NCI-H1105 treated with DMSO at 0.1 percent for 48 hours (cell line): ENCODE measurements at regions not wholly inside any gene's neighbourhood (a gene's known extent, or its start where the extent isn't known, plus 50 kb on each side); places are given as distances from the start of the nearest gene placed in this dataset.

ENCODE experiments used
- DNase-seq: peaks from one replicate; lab custom pipeline; 2025; lab: John Stamatoyannopoulos, UW

DNA sequence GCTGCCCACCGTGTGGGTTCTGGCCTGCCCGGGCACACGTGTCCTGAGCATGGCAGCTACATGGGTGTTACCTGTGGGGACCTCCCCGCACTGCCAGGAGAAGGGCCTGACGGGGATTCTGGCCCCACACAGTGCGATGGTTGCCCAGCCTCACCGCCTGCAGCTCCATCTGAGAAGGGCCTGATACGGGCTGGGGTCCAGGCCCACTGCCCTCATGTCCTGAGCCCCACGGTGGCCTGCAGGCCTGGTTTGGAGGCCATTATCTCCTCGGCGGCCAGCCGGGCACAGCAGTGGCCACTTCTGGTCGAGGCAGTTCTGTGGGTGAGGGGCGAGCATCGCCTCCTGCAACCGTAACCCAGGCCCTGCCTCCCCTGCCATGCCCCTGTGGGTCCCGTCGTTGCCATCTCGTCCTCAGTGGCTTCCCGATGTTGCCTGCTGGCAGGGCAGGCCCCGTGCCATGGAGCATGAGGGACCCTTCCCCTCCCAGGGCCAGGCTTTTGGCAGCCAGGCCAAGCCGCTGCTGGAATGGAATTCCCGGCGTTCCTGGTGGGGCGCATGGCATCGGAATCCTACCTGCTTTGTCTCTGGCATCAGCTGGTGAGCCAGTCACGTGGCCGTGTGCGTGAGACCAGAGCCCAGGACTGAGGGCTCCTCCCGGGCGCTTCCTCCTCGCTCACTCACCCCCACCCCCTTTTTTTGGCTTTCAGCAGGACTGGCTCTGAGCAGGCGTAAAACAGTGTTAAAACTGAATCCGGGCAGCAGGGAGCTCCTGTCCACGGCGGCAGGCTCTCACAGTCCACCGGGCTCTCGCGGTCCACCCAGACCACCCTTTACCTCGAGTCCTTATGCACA is 71.9 kb upstream of the PPARA start:
- DNase-seq: peak; percentile 75

DNA sequence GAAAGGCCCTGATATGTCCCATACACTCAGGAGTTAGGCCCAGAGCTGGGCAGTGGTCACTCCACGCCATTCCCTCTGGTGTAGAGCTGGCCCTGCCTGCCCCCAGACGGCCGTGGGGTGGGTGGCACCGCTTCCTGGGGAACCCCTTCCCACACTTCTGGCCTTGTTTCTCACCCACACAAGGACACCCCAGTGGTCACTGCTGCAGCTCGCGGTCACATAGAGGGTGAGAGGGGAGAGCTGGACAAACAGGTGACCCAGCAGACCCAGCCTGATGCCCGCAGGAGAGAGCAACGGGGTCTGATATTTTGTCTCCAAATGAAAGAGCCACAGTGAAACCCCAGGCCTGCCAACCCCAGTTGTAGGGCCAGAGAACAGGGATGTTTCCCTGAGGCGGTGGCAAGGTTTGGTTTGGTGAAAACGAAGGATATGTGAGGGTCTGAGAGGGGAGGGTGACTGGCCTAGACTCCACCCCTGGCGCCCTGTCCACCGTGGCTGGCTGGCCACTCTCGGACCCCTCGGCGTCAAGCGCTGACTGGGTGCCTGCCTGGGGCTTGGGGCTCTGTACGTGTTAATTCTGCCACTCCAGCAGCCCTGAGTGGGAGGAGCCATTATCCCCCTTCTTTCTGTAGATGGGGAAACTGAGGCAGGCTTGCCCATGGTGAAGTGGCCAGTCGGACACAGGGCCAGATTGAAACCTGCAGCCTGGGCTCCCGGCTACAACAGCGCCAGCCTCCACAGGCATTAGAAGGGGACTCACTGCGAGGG is 71.0 kb upstream of the PPARA start:
- DNase-seq: no peak

DNA sequence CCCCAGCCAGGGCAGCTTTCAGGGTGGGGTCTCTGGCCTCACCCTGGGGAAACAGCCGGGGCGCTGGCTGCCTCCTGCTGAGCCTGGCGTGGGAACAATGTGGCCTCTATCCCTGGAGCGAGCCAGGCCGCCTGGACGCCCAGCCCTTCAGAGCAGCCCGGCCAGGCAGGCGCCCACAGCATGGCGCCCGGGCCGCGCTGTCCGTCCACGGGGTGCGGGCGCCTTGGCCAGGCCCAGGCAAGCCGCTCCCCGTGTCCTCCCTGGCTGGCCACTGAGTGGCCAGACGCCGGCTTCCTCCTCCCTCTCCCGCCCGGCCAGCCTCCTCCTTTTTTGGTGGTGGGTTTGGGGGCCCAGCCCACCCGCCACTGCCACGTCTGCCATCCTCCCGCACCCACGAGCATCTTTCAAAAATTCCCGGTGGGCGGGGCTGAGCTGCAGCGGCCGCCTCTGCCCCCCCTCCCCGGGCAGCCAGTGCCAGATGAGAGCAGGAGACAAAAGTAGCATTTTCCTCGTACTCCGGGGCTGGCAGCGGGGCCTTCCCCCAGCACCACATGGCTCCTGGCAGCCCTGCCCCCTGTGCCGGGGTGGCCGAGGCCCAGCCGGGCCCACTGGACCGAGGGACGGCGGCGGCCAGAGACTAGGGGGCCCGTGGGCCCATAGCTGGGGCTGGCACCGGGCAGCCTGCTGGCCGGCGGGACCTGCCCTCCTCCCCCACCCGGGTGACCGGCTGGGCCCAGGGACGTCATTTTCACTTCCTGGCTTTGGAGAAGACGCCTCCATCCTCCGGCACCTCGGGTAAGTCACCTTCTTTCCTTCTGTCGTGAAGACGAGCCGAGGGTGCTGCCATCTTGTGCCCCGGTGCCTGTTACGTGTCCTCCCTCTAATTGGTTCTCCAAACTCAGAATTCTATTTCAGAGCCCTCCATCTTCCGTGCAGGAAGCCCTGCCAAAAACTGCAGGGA is 70.2 kb upstream of the PPARA start:
- peak; percentile 58 for DNase-seq

GRCh38 chr22:46081036-46081830 is 69.1 kb upstream of the PPARA start:
- no peak for DNase-seq

GRCh38 chr22:46081831-46082210 is 68.5 kb upstream of the PPARA start:
- DNase-seq: peak; percentile 37

- no peak for DNase-seq
Observed at GRCh38 chr22:46082633-46083032, 67.7 kb upstream of the PPARA start.

DNA sequence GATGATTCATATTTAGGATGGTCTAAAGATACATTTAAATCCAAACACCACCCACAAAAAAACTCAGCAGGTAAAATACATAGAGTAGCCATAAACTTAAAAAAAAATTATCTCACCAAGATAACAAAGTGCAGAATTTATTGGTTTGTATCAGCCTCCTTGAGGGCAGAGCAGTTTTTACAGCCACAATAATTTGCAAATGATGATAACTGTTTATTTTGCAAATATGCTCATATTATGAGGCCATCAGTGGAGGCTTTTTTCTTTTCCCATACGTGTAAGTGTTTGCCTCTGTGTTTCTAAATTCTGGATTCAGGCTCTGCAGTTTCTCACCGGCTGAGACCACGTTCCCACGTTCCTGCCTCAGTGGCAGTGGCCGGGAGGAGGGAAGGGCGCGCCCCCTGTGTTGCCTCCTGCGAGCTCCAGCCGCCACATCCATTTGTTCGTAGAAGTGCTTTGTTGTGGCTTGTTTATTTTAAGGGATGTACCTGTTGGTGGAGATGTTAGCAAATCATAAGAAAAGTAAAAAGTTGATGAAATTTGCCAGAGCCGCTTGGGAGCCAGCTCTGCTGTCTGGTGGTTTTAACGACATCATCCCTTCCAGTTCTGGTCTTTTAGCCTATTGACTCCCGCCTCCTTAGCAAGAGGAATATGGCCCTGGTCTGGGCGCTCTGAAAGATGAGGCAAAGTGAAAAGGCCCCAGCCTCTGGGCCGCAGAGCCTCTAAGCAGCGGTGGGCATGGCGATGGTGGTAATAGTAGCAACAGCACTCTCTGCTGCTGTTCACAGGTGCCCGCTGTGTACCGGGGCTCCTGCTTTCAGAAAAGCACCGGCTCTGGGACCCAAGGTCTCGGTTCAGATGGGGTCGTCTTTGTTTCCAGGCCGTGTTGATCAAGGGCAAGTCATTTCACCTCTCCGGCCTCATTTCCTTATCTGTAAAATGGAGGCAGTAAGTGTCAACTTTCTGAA is 66.7 kb upstream of the PPARA start:
- DNase-seq: no peak

GRCh38 chr22:46084376-46084775 is 66.0 kb upstream of the PPARA start:
- no peak for DNase-seq

DNA sequence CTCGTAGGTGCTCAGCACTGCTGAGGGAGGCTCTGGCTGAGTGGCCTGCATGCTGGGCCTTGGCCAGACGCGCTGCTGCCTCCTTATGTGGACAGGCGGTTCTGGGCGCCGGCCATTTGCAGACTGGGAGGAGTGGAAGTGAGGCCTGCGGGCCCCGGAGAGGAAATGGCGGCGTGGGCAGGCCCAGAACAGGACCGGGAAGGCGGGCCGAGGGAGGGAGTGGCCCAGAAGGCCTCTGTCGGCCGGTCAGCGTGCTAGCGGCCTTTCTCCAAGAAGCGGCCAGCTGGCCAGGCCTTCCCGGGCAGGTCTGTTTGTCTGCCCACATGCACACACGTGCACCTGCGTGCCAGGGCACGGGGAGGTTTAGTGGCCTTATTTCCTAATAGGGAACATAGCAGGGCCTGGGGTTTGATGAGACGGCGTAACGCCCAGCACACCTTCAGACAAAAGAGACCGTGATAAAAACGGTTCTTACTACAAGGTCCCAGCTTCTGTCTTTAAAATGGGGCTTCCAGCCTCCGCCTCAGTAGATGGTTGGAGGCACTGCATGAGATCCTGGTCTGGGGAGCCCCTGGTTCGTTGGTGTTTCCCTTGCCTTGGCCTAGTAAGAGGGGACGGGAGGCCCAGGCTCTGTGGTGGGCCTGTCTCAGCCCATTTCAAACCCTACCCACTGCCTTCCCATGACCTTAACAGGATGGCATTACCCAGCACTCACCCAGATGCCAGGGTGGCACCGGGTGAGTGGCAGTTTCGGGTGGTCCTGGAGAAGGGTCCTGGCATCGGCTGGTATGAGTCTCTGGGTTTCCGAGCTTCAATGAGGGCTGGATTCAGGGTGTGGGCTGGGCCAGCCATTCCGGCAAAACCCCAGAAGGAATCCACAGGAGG is 65.1 kb upstream of the PPARA start:
- DNase-seq: no peak

DNA sequence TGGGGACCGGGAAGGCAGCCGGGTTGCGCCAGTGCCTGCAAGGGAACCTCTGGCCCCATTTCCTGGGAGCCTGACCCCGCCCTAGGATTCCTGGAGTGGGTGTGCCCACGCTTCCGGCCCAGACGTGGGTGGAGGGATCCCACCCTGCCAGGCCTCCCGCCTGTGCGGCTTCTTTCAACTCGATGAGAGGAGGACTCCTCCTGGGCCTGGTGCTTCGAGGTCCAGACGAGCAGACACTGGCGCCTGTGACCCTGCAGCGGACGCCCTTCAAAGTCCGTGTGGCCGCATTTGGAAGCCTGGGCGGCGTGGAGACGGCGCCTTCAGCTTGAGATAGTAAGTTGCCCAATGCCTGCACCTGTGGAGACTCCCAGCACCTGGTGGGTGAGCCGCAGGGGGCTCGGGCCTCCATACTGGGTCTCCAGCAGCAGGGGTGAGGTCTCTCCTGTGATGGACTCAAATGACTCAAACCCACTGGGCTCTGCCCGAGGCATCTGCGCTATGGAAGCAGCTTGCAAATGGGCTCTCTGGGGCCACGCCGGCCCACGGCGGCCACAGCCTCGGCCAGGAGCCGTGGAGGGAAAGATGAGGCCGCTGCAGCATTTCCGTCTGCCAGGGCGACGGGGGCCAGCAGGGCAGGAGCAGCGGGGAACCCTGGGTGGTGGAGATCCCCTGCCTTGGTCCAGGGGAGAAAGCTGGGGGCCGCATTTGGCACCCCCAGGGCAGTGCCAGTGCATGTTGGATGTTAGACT is 64.3 kb upstream of the PPARA start:
- no peak for DNase-seq

DNA sequence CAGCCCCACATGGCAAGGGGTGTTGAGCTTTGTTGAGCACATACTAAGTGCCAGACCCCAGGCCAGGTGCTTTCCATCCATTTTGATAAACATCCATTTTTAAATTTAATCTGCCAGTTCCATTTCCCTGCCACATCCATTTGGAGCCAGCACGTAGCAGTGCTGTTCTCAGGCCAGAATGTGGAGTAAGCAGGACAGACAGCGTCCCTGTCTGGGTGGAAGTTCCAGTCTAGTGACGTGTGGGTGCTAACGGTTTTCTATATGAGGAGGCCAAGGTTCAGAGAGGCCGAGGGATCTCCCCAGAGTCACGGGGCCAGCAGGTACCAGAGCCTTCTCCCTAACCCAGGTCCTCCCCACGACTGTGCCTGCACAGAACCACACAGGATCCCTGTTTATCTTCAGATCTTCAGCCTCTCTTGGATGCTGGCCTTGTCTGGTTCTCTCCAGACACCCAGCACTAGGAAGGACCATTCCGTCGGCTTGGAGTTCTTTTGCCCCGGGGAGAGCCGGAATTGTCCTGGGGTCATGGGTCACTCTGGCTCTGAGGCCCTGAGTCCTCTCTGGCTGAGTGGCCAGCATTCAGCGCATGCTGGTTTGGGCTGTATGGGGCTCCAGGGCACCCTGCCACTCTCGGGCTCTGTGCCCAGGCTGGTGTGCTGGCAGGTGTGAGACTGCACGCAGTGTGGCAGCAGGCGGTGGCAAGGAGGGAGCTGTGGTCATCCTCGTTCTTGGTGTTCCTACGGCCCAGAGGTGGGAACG is 63.6 kb upstream of the PPARA start:
- no peak for DNase-seq

- no peak for DNase-seq
Observed at GRCh38 chr22:46087336-46087690, 63.0 kb upstream of the PPARA start.

GRCh38 chr22:46087816-46088277 is 62.5 kb upstream of the PPARA start:
- DNase-seq: no peak

DNA sequence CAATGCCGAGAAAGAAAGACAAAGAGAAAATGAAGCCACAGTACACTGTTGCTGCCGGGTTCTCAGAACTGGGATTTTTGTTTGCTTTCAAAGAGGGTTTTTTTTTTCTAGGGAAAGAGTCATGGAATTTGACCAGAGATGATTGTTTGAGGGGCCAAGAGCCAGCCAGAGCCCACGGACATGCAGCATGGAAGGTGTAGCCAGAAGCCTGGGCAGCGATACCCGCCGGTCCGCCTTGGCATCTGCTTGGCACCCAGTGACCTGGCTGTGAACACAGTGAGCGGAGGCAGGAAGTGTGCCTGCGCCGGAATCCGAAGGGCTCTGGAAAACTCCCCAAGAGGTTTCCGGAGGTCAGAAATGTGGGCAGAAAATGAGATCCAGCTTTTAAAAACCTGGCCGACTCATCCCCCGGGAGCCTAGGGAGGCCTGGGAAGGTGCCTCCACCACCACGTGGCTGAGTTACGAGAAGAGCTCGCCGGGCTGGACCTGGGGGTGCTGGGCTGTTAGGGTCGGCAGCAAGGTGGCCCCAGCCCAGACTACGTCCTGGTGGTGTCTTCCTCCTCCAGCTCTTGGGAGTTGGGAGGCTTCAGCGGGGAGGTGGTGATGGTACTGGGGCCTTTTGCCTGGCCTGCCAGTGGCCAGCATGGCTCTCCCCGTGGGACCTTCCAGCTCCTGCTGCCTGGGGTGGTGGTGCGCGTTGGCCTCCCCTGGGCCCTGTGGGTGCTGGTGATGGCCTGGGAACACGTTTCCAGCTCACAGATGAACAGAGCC is 61.6 kb upstream of the PPARA start:
- DNase-seq: no peak

DNA sequence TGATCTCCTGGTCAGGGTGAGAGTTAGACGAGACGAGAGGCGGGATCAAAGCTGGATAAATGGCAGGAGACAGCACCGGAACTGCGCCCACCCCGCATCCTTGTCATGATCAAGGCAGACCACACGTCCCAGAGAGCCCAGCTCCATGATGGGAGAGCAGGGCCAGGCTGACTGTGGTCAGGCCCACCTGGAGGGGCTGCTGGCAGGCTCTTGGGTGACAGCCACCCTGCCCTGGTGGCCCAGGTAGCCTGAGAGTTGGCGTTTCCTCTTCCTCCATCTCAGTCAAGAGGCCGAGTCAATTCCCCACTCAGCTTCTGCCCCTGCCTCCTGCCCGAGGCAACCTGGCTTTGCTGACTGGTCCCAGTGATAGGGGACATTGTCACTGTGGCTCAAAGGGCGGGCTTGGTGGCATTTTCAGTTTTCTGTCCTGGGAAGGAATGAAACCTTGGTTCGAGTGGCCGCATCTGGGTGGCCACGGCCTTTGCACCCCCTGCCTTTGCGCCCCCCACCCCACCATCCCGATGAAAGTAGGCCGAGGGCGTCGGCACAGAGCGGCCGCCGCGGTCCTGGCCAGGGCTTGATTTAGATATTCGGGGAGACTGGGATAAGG is 60.8 kb upstream of the PPARA start:
- no peak for DNase-seq

DNA sequence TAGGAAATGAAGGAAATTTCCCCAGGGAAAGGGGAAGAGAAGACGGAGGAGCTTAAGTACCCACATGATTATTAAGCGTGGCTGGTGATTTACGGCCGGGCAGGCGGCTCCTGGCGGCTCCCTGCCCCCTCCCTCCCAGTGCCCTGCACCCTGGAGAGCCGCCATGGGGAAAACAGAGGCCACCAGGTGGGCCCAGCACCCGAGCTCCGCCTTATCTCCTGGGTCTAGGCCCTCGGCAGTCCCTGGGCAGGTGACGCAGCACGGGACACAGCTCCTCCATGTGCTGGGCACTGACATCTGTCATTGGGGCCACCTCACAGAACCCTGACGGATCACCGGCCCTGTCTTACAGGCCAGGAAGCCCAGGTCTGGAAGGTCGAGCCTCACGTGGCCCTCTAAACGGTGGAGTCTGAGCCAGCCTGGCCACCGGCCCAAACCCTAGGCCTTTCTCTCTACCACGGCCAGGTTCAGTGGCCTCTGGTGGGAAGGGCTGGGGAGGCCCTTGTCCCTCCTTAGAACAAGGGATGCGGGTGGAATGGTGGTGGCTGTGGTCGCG is 60.2 kb upstream of the PPARA start:
- DNase-seq: no peak
